ENCODE measurements at regions not wholly inside any gene's neighbourhood (a gene's known extent, or its start where the extent isn't known, plus 50 kb on each side); places are given as distances from the start of the nearest gene placed in this dataset.

- no peak overlapping the region for H2AFZ ChIP-seq (ENCODE audit: low read depth)
- H3K79me2 ChIP-seq (ENCODE audit: insufficient read depth, low read depth): no peaks in the 10 kb centered on the region
- no peak overlapping the region for H3K4me3 ChIP-seq (IDR thresholded peaks at IDR 0.05; ENCODE audit: insufficient read depth, low read depth, low read length)
- TF ChIP-seq CTCF (conservative IDR thresholded peaks at IDR 0.05; ENCODE audit: low read depth, low read length): no peak
- H3K27me3 ChIP-seq (ENCODE audit: insufficient read depth, low read depth): no peaks in the 10 kb centered on the region
- H4K20me1 ChIP-seq (ENCODE audit: insufficient read depth): no peaks in the 10 kb centered on the region
- no peaks in the 10 kb centered on the region for H3K4me1 ChIP-seq (ENCODE audit: low read depth, poor library complexity, severe bottlenecking)
- no peak overlapping the region for H3K4me2 ChIP-seq
- no peaks in the 10 kb centered on the region for H3K36me3 ChIP-seq (ENCODE audit: insufficient read depth)
- no peak overlapping the region for H3K9ac ChIP-seq
- no peak overlapping the region for H3K27ac ChIP-seq
These were observed 337.1 kb upstream of the MAP2 start for GRCh38 chr2:209086761-209087160.

GRCh38 chr2:209091056-209091455, 332.8 kb upstream of the MAP2 start:
- Histone ChIP-seq H4K20me1 (ENCODE audit: insufficient read depth) (no peaks in the 10 kb centered on the region), H2AFZ (ENCODE audit: low read depth) (no peak overlapping the region), H3K4me2 (no peak overlapping the region), H3K27ac (no peak overlapping the region), H3K27me3 (ENCODE audit: insufficient read depth, low read depth) (no peaks in the 10 kb centered on the region), H3K79me2 (ENCODE audit: insufficient read depth, low read depth) (no peaks in the 10 kb centered on the region), H3K9ac (no peak overlapping the region), H3K36me3 (ENCODE audit: insufficient read depth) (no peaks in the 10 kb centered on the region), H3K4me1 (ENCODE audit: low read depth, poor library complexity, severe bottlenecking) (no peaks in the 10 kb centered on the region), H3K4me3 (IDR thresholded peaks at IDR 0.05; ENCODE audit: insufficient read depth, low read depth, low read length) (no peak overlapping the region)
- no peak for TF ChIP-seq CTCF (conservative IDR thresholded peaks at IDR 0.05; ENCODE audit: low read depth, low read length)

GRCh38 chr2:209094221-209094620, 329.6 kb upstream of the MAP2 start:
- H3K27ac ChIP-seq: no peak overlapping the region
- no peak overlapping the region for H3K9ac ChIP-seq
- TF ChIP-seq CTCF (conservative IDR thresholded peaks at IDR 0.05; ENCODE audit: low read depth, low read length): no peak
- no peaks in the 10 kb centered on the region for H3K79me2 ChIP-seq (ENCODE audit: insufficient read depth, low read depth)
- no peak overlapping the region for H3K4me2 ChIP-seq
- H4K20me1 ChIP-seq (ENCODE audit: insufficient read depth): no peaks in the 10 kb centered on the region
- no peak overlapping the region for H2AFZ ChIP-seq (ENCODE audit: low read depth)
- H3K27me3 ChIP-seq (ENCODE audit: insufficient read depth, low read depth): no peaks in the 10 kb centered on the region
- no peaks in the 10 kb centered on the region for H3K36me3 ChIP-seq (ENCODE audit: insufficient read depth)
- no peak overlapping the region for H3K4me3 ChIP-seq (IDR thresholded peaks at IDR 0.05; ENCODE audit: insufficient read depth, low read depth, low read length)
- no peaks in the 10 kb centered on the region for H3K4me1 ChIP-seq (ENCODE audit: low read depth, poor library complexity, severe bottlenecking)

GRCh38 chr2:209095432-209095831, 328.4 kb upstream of the MAP2 start:
- H2AFZ ChIP-seq (ENCODE audit: low read depth): no peak overlapping the region
- H3K79me2 ChIP-seq (ENCODE audit: insufficient read depth, low read depth): no peaks in the 10 kb centered on the region
- no peak for TF ChIP-seq CTCF (conservative IDR thresholded peaks at IDR 0.05; ENCODE audit: low read depth, low read length)
- H3K4me2 ChIP-seq: no peak overlapping the region
- H3K36me3 ChIP-seq (ENCODE audit: insufficient read depth): no peaks in the 10 kb centered on the region
- H3K27me3 ChIP-seq (ENCODE audit: insufficient read depth, low read depth): no peaks in the 10 kb centered on the region
- H3K4me3 ChIP-seq (IDR thresholded peaks at IDR 0.05; ENCODE audit: insufficient read depth, low read depth, low read length): no peak overlapping the region
- no peaks in the 10 kb centered on the region for H4K20me1 ChIP-seq (ENCODE audit: insufficient read depth)
- no peak overlapping the region for H3K27ac ChIP-seq
- no peaks in the 10 kb centered on the region for H3K4me1 ChIP-seq (ENCODE audit: low read depth, poor library complexity, severe bottlenecking)
- no peak overlapping the region for H3K9ac ChIP-seq

- TF ChIP-seq CTCF (conservative IDR thresholded peaks at IDR 0.05; ENCODE audit: low read depth, low read length): no peak
- no peaks in the 10 kb centered on the region for H3K36me3 ChIP-seq (ENCODE audit: insufficient read depth)
- H3K4me1 ChIP-seq (ENCODE audit: low read depth, poor library complexity, severe bottlenecking): no peaks in the 10 kb centered on the region
- no peak overlapping the region for H3K9ac ChIP-seq
- H3K4me2 ChIP-seq: no peak overlapping the region
- H3K79me2 ChIP-seq (ENCODE audit: insufficient read depth, low read depth): no peaks in the 10 kb centered on the region
- no peaks in the 10 kb centered on the region for H3K27me3 ChIP-seq (ENCODE audit: insufficient read depth, low read depth)
- no peak overlapping the region for H2AFZ ChIP-seq (ENCODE audit: low read depth)
- no peak overlapping the region for H3K4me3 ChIP-seq (IDR thresholded peaks at IDR 0.05; ENCODE audit: insufficient read depth, low read depth, low read length)
- no peaks in the 10 kb centered on the region for H4K20me1 ChIP-seq (ENCODE audit: insufficient read depth)
- no peak overlapping the region for H3K27ac ChIP-seq
These were observed 326.7 kb upstream of the MAP2 start for GRCh38 chr2:209097168-209097567.
